ENCODE measurements at regions not wholly inside any gene's neighbourhood (a gene's known extent, or its start where the extent isn't known, plus 50 kb on each side); places are given as distances from the start of the nearest gene placed in this dataset.

DNA sequence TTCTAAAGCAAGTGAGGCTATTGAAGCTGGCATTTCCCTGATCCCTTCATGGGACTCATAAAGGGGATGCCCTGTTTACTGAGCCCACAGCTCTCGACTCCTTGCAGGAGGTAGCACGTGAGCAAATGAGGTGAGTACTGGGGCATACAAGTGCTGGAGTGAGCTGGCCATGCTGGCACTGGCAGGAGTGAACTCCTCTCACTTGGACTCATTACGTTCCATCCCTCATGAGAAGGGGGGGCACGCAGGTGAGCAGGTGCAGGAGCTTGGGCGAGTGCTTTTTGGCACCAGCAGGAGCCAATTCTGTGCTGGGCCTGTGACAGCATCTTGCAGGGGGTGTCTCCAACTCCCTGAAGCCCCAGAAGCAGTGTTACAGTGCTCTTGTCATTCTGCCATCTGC, 337.1 kb upstream of the CA10 start:
- no peak overlapping the region for H3K9ac ChIP-seq (replicated peaks; ENCODE audit: extremely low read depth, insufficient read depth, low read length)
- no peak overlapping the region for H3K4me3 ChIP-seq (replicated peaks in 1 of 3; ENCODE audit: insufficient read depth in 1 of 3, low read depth in 1 of 3, low read length in 3 of 3)
- no peak overlapping the region for H2AFZ ChIP-seq (ENCODE audit: low read depth, low read length)
- dilution Hi-C loops (cut with MboI; ENCODE audit: extremely low pct_ligation_motif_present, low sequenced_read_pairs) (no loop called here), intact Hi-C loops (cut with micrococcal nuclease) (no loop called here)
- H3K9me1 ChIP-seq (replicated peaks; ENCODE audit: control insufficient read depth, extremely low read depth, insufficient read depth, low read length) = no peaks in the 10 kb centered on the region
- no peaks in the 10 kb centered on the region for H3K79me2 ChIP-seq (ENCODE audit: control insufficient read depth, insufficient read depth, low read length)
- no peaks in the 10 kb centered on the region for H3K36me3 ChIP-seq (ENCODE audit: control insufficient read depth in 2 of 2, extremely low read depth in 1 of 2, insufficient read depth in 2 of 2, low read length in 2 of 2)
- DNase-seq (ENCODE audit: low read depth, low spot score) (no peak), FAIRE-seq (no peak)
- ChIA-PET CTCF (no interaction called here), POLR2A (no interaction called here)
- H3K9me3 ChIP-seq (replicated peaks; ENCODE audit: control insufficient read depth, insufficient read depth, low read length) = peaks cover 2% of the 10 kb centered on the region
- BruUV-seq (replicated peaks) = no TSS peak
- no peak overlapping the region for H3K4me2 ChIP-seq (ENCODE audit: insufficient read depth, low read length)
- no peak overlapping the region for H3K27ac ChIP-seq (ENCODE audit: insufficient read depth, low read depth, low read length)
- no peaks in the 10 kb centered on the region for H3K27me3 ChIP-seq (ENCODE audit: control insufficient read depth in 2 of 2, insufficient read depth in 2 of 2, low read length in 2 of 2)
- no peak for TF ChIP-seq JUN (IDR thresholded peaks at IDR 0.05; ENCODE audit: borderline replicate concordance, insufficient read depth, insufficient read length, low read depth)
- TF ChIP-seq POLR2AphosphoS5 (IDR thresholded peaks at IDR 0.05; ENCODE audit: insufficient read depth, low read depth, low read length) = no peak
- TF ChIP-seq, protein P1, sequence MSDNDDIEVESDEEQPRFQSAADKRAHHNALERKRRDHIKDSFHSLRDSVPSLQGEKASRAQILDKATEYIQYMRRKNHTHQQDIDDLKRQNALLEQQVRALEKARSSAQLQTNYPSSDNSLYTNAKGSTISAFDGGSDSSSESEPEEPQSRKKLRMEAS (IDR thresholded peaks at IDR 0.05; ENCODE audit: insufficient read depth, insufficient read length) = no peak
- TF ChIP-seq GATA2 (IDR thresholded peaks at IDR 0.05; ENCODE audit: insufficient read depth, insufficient read length, low read depth, low read length) = no peak
- TF ChIP-seq EZH2 (IDR thresholded peaks at IDR 0.05; ENCODE audit: borderline replicate concordance, low read depth, low read length, severe bottlenecking) = no peak
- no peak for TF ChIP-seq FOS (IDR thresholded peaks at IDR 0.05; ENCODE audit: borderline replicate concordance, insufficient read depth, low read length)
- TF ChIP-seq MYC (IDR thresholded peaks at IDR 0.05; ENCODE audit: low read depth, low read length) = no peak
- TF ChIP-seq, protein P2, sequence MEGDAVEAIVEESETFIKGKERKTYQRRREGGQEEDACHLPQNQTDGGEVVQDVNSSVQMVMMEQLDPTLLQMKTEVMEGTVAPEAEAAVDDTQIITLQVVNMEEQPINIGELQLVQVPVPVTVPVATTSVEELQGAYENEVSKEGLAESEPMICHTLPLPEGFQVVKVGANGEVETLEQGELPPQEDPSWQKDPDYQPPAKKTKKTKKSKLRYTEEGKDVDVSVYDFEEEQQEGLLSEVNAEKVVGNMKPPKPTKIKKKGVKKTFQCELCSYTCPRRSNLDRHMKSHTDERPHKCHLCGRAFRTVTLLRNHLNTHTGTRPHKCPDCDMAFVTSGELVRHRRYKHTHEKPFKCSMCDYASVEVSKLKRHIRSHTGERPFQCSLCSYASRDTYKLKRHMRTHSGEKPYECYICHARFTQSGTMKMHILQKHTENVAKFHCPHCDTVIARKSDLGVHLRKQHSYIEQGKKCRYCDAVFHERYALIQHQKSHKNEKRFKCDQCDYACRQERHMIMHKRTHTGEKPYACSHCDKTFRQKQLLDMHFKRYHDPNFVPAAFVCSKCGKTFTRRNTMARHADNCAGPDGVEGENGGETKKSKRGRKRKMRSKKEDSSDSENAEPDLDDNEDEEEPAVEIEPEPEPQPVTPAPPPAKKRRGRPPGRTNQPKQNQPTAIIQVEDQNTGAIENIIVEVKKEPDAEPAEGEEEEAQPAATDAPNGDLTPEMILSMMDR (IDR thresholded peaks at IDR 0.05; ENCODE audit: extremely low read depth in 1 of 2, insufficient read depth in 1 of 2, low read depth in 1 of 2, low read length in 2 of 2) = no peak
- no peak for TF ChIP-seq POLR2A (IDR thresholded peaks at IDR 0.05; ENCODE audit: low read depth, low read length)
- H3K4me1 ChIP-seq (ENCODE audit: control insufficient read depth, extremely low read depth, insufficient read depth, low read length) = no peaks in the 10 kb centered on the region
- H4K20me1 ChIP-seq (replicated peaks; ENCODE audit: control insufficient read depth, extremely low read depth, insufficient read depth, low read length) = no peaks in the 10 kb centered on the region
